ENCODE measurements at regions not wholly inside any gene's neighbourhood (a gene's known extent, or its start where the extent isn't known, plus 50 kb on each side); places are given as distances from the start of the nearest gene placed in this dataset.
"Not testable (repeated sequence)": the region's sequence is repeated elsewhere in the genome, so short reads cannot be mapped to it uniquely, and the experiment has no call there.

- no peaks in the 10 kb centered on the region for H3K27me3 ChIP-seq
- no peak overlapping the region for H3K4me3 ChIP-seq (ENCODE audit: low read depth, low read length)
- no peak for TF ChIP-seq CTCF (IDR thresholded peaks at IDR 0.05; ENCODE audit: low read depth, low read length)
- DNase-seq = no peak
- no peaks in the 10 kb centered on the region for H3K36me3 ChIP-seq
- no peaks in the 10 kb centered on the region for H3K9me3 ChIP-seq
- H3K4me1 ChIP-seq = no peaks in the 10 kb centered on the region
Observed at GRCh38 chrX:25733148-25733547, 405.0 kb upstream of the MAGEB18 start.

- no peak for DNase-seq
Observed at GRCh38 chrX:25737540-25737939, 400.6 kb upstream of the MAGEB18 start.

GRCh38 chrX:25742334-25742733 lies 395.8 kb upstream of the MAGEB18 start:
- H3K36me3 ChIP-seq = no peaks in the 10 kb centered on the region
- H3K4me1 ChIP-seq = no peaks in the 10 kb centered on the region
- TF ChIP-seq CTCF (IDR thresholded peaks at IDR 0.05; ENCODE audit: low read depth, low read length) = no peak
- H3K4me3 ChIP-seq (ENCODE audit: low read depth, low read length) = no peak overlapping the region
- no peak for DNase-seq
- H3K27me3 ChIP-seq = no peaks in the 10 kb centered on the region
- no peaks in the 10 kb centered on the region for H3K9me3 ChIP-seq

More at GRCh38 chrX:25737540-25737939, 400.6 kb upstream of the MAGEB18 start:
- H3K27me3 ChIP-seq = no peaks in the 10 kb centered on the region
- H3K36me3 ChIP-seq = no peaks in the 10 kb centered on the region
- no peak for TF ChIP-seq CTCF (IDR thresholded peaks at IDR 0.05; ENCODE audit: low read depth, low read length)
- H3K9me3 ChIP-seq = no peaks in the 10 kb centered on the region
- no peak overlapping the region for H3K4me3 ChIP-seq (ENCODE audit: low read depth, low read length)
- H3K4me1 ChIP-seq = no peaks in the 10 kb centered on the region

- H3K4me1 ChIP-seq = no peaks in the 10 kb centered on the region
- no peak for DNase-seq
- TF ChIP-seq CTCF (IDR thresholded peaks at IDR 0.05; ENCODE audit: low read depth, low read length) = no peak
- no peaks in the 10 kb centered on the region for H3K27me3 ChIP-seq
- no peaks in the 10 kb centered on the region for H3K36me3 ChIP-seq
- H3K9me3 ChIP-seq = no peaks in the 10 kb centered on the region
- H3K4me3 ChIP-seq (ENCODE audit: low read depth, low read length) = no peak overlapping the region
Observed at GRCh38 chrX:25754399-25754798, 383.7 kb upstream of the MAGEB18 start.

- H3K9me3 ChIP-seq = no peaks in the 10 kb centered on the region
- no peaks in the 10 kb centered on the region for H3K27me3 ChIP-seq
- no peak overlapping the region for H3K4me3 ChIP-seq (ENCODE audit: low read depth, low read length)
- no peak for DNase-seq
- no peaks in the 10 kb centered on the region for H3K36me3 ChIP-seq
- no peak for TF ChIP-seq CTCF (IDR thresholded peaks at IDR 0.05; ENCODE audit: low read depth, low read length)
- no peaks in the 10 kb centered on the region for H3K4me1 ChIP-seq
Observed at GRCh38 chrX:25755194-25755593, 382.9 kb upstream of the MAGEB18 start.

- Histone ChIP-seq H3K27me3 (no peaks in the 10 kb centered on the region), H3K9me3 (no peaks in the 10 kb centered on the region), H3K36me3 (no peaks in the 10 kb centered on the region), H3K4me1 (no peaks in the 10 kb centered on the region), H3K4me3 (ENCODE audit: low read depth, low read length) (no peak overlapping the region)
- DNase-seq = no peak
- no peak for TF ChIP-seq CTCF (IDR thresholded peaks at IDR 0.05; ENCODE audit: low read depth, low read length)
Observed at GRCh38 chrX:25762656-25763055, 375.5 kb upstream of the MAGEB18 start.

- H3K36me3 ChIP-seq; H3K9me3 ChIP-seq; H3K4me3 ChIP-seq (ENCODE audit: low read depth, low read length); H3K27me3 ChIP-seq; H3K4me1 ChIP-seq; DNase-seq: not testable (repeated sequence)
Observed at GRCh38 chrX:25771853-25772252, 366.3 kb upstream of the MAGEB18 start.

GRCh38 chrX:25797796-25798195 lies 340.3 kb upstream of the MAGEB18 start:
- not testable (repeated sequence) for DNase-seq, H3K27me3 ChIP-seq

More at GRCh38 chrX:25797796-25798195, 340.3 kb upstream of the MAGEB18 start:
- H3K4me3 ChIP-seq (ENCODE audit: low read depth, low read length); H3K9me3 ChIP-seq; H3K36me3 ChIP-seq; H3K4me1 ChIP-seq: not testable (repeated sequence)
